ENCODE measurements at regions not wholly inside any gene's neighbourhood (a gene's known extent, or its start where the extent isn't known, plus 50 kb on each side); places are given as distances from the start of the nearest gene placed in this dataset.

GRCh38 chr12:78628491-78629100 lies 236.0 kb upstream of the SYT1 start:
- Histone ChIP-seq H3K14ac (replicated peaks; ENCODE audit: low read depth, low read length) (no peak overlapping the region), H2BK5ac (ENCODE audit: low read depth, low read length, poor library complexity, severe bottlenecking) (no peak overlapping the region), H3K9me3 (ENCODE audit: control insufficient read depth, insufficient read depth, low read length) (peaks cover 3% of the 10 kb centered on the region), H3K4me2 (ENCODE audit: low read depth, low read length) (no peak overlapping the region), H3K56ac (ENCODE audit: extremely low read depth, insufficient read depth, low read length) (no peak overlapping the region), H2BK15ac (ENCODE audit: low read depth, low read length) (no peak overlapping the region), H3K36me3 (ENCODE audit: control insufficient read depth, insufficient read depth, low read length) (no peaks in the 10 kb centered on the region), H3K9me1 (ENCODE audit: insufficient read depth, low read length) (no peaks in the 10 kb centered on the region), H2AK9ac (replicated peaks; ENCODE audit: low read depth, low read length, poor library complexity) (no peak overlapping the region), H3K27ac (ENCODE audit: insufficient read depth, low read length) (no peak overlapping the region), H4K5ac (ENCODE audit: low read depth, low read length) (no peak overlapping the region), H2BK120ac (ENCODE audit: low read depth, low read length) (no peak overlapping the region), H3K4ac (ENCODE audit: low read depth, low read length) (no peak overlapping the region), H3K79me1 (ENCODE audit: low read depth in 1 of 2, low read length in 2 of 2) (no peaks in the 10 kb centered on the region), H3K27me3 (ENCODE audit: control insufficient read depth, insufficient read depth, low read length) (no peaks in the 10 kb centered on the region), H2AFZ (replicated peaks; ENCODE audit: low read length, poor library complexity) (no peak overlapping the region), H4K8ac (ENCODE audit: low read depth in 2 of 2, low read length in 2 of 2) (no peak overlapping the region), H3K18ac (ENCODE audit: low read depth, low read length) (no peak overlapping the region), H3K4me1 (ENCODE audit: control insufficient read depth, insufficient read depth, low read length) (no peaks in the 10 kb centered on the region), H4K20me1 (ENCODE audit: insufficient read depth, low read length) (no peaks in the 10 kb centered on the region), H2AK5ac (ENCODE audit: low read depth, low read length) (no peak overlapping the region), H4K91ac (ENCODE audit: insufficient read depth, low read depth, low read length) (no peak overlapping the region), H3K9ac (ENCODE audit: low read depth, low read length) (no peak overlapping the region), H3K4me3 (ENCODE audit: insufficient read depth, low read depth, low read length) (no peak overlapping the region), H2BK20ac (ENCODE audit: low read depth, low read length) (no peak overlapping the region), H3K23ac (ENCODE audit: low read depth, low read length) (no peak overlapping the region)
- POLR2A ChIA-PET (ENCODE audit: unreplicated experiment) = no interaction called here
- CTCF ChIA-PET = no interaction called here
- dilution Hi-C loops (cut with HindIII; ENCODE audit: low sequenced_read_pairs, unreplicated experiment) (no loop called here), in situ Hi-C loops (cut with MboI; ENCODE audit: low sequenced_read_pairs) (no loop called here), intact Hi-C loops (cut with micrococcal nuclease) (no loop called here)
- WGBS, 2 experiments (ENCODE audit: extremely low coverage in 2 of 2, insufficient read length in 1 of 2) = no CpG with 5 or more reads among the region's 1 CpG
- DNase-seq = no peak
- ATAC-seq (ENCODE audit: low read depth) = no peak
- peak; percentile 68 for TF ChIP-seq MAFK (IDR thresholded peaks at IDR 0.05; ENCODE audit: low read depth, low read length)
- TF ChIP-seq FOS (IDR thresholded peaks at IDR 0.05; ENCODE audit: low read depth, low read length) = no peak
- TF ChIP-seq CHD1 (IDR thresholded peaks at IDR 0.05; ENCODE audit: low read depth, low read length) = no peak
- no TSS peak for BruUV-seq (replicated peaks)
